Heart left ventricle (tissue), 16 donors: ENCODE measurements at regions not wholly inside any gene's neighbourhood (a gene's known extent, or its start where the extent isn't known, plus 50 kb on each side); places are given as distances from the start of the nearest gene placed in this dataset.

Source experiments
- ATAC-seq, 4 donors: fragments of 200-7000 bp; cut with Tn5 transposase; one replicate each; pipeline ENCODE4 v1.9.1; 2020 to 2022; ENCODE audit warnings: moderate library complexity in 4 of 4, mild to moderate bottlenecking in 3 of 4, moderate number of reproducible peaks in 1 of 4
- DNase-seq, 5 donors: peaks; one replicate each; pipeline ENCODE4 v3.0.0-alpha.2; 2020
- H3K27ac ChIP-seq, 12 donors: fragments of 200-600 bp; sonication (generic) in 4 of 12; one replicate each; pipeline versions ENCODE4 v1.5.0 to v1.8.0; 2016 to 2022; ENCODE audit warnings: mild to moderate bottlenecking in 2 of 12
- H3K27me3 ChIP-seq, 9 donors: fragments of 200-600 bp; sonication (generic) in 2 of 9; one replicate each; pipeline versions ENCODE4 v1.5.1 to v1.8.0; 2016 to 2022; ENCODE audit warnings: mild to moderate bottlenecking in 3 of 9
- H3K36me3 ChIP-seq, 9 donors: fragments of 200-600 bp; sonication (generic) in 2 of 9; one replicate each; pipeline versions ENCODE4 v1.5.0 to v1.8.0; 2018 to 2022; ENCODE audit warnings: mild to moderate bottlenecking in 2 of 9
- H3K4me1 ChIP-seq, 12 donors: fragments of 200-600 bp; sonication (generic) in 4 of 12; one replicate each; pipeline versions ENCODE4 v1.5.0 to v1.8.0; 2016 to 2022; ENCODE audit warnings: mild to moderate bottlenecking in 3 of 12
- H3K4me3 ChIP-seq, 12 donors: fragments of 200-600 bp; sonication (generic) in 4 of 12; one replicate each; pipeline versions ENCODE4 v1.5.0 to v1.8.0; 2017 to 2022; ENCODE audit warnings: mild to moderate bottlenecking in 9 of 12, moderate library complexity in 4 of 12
- H3K9me3 ChIP-seq, 12 donors: fragments of 200-600 bp; sonication (generic) in 4 of 12; one replicate each; pipeline versions ENCODE4 v1.5.0 to v1.8.0; 2016 to 2022; ENCODE audit warnings: mild to moderate bottlenecking in 1 of 12
- POLR2A ChIP-seq, 2 donors: fragments of 450-650 bp; IDR thresholded peaks; one replicate each; pipeline ENCODE4 v1.6.1; 2017; ENCODE audit warnings: antibody characterized with exemption in 2 of 2, mild to moderate bottlenecking in 2 of 2, moderate library complexity in 2 of 2
- WGBS, 4 donors: extraction: QIAGEN DNeasy Blood & Tissue Kit in 2 of 4; methylation state at CpG; one replicate each; pipeline versions ENCODE4 v1.1.5 to v1.1.7; 2013 to 2018; 5-methylcytosine and 5-hydroxymethylcytosine counted together
- intact Hi-C, 10 donors: fragments of 100-400 bp; cut with DNase I; formaldehyde crosslinking; loops; one replicate each; pipeline versions ENCODE4 v1.11.1 to v1.14.2; 2022
- TF ChIP-seq, protein P1 (sequence below), 12 donors: fragments of 200-600 bp; sonication (generic) in 4 of 12; IDR thresholded peaks; one replicate each; pipeline versions ENCODE4 v1.5.0 to v1.8.0; 2018 to 2022; ENCODE audit warnings: antibody characterized with exemption in 12 of 12, mild to moderate bottlenecking in 5 of 12
- donor health status: ischemic (EF 13 %, LVEDD 7.1; RV severe dilation, severe dysfunction).
- donor health status: healthy with polysubstance abuse.
- donor health status: DM: no; HTN: yes; CAD: no.
- donor health status: DM: no; HTN: no; CAD: no.
- donor health status: ischemic (EF 25% LVEDD 6.9; RV normal size, moderate dysfunction).
- donor health status: ischemic (EF 25% LVEDD 5.7; RV mildly dilated, moderate dysfunction).
- donor health status: healthy.
- donor health status: DM: yes; HTN: yes; CAD: no.
- donor health status: ischemic (EF 35%, LVEDD 5.7; RV mildly dilated, moderate dysfunction).
- donor health status: nonischemic (EF 11% LVEDD 7.7; RV severe dilation, severe dysfunction).
- donor health status: DM: yes; HTN: yes; CAD: no.
- donor health status: PGD.
- donor health status: ischemic (EF 29% LVEDD 5.4; RV normal size, mild dysfunction).
- donor health status: nonischemic (EF 23%, LVEDD 6.1; RV moderate dilation, normal function).

DNA sequence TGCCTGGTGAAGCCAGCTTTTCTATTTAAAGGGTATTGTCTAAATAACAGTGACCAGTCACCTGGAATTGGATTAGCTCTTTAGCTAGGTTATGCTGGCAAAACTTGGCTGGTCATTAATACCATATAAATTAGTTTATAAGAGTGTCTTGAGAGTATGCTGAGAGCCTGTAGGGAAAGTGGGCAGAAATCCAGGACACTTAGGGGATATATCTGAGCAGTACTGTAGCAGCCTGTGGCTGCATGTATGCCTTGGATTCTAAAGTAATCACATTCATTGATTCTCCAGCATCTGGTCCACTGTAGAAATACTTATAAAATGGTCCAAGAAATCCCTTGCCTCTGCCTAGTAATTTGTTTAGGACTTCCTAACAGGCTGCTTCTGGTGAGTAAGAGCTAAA, 288.9 kb upstream of the DMAC1 start:
- Histone ChIP-seq H3K9me3 (peaks cover 0 to 6% (median 0%) of the 10 kb centered on the region in 12 donors), H3K4me1 (no peaks in the 10 kb centered on the region), H3K36me3 (no peaks in the 10 kb centered on the region), H3K27ac (no peak overlapping the region), H3K4me3 (no peak overlapping the region), H3K27me3 (no peaks in the 10 kb centered on the region)
- ATAC-seq (no peak), DNase-seq (no peak)
- TF ChIP-seq, protein P1, sequence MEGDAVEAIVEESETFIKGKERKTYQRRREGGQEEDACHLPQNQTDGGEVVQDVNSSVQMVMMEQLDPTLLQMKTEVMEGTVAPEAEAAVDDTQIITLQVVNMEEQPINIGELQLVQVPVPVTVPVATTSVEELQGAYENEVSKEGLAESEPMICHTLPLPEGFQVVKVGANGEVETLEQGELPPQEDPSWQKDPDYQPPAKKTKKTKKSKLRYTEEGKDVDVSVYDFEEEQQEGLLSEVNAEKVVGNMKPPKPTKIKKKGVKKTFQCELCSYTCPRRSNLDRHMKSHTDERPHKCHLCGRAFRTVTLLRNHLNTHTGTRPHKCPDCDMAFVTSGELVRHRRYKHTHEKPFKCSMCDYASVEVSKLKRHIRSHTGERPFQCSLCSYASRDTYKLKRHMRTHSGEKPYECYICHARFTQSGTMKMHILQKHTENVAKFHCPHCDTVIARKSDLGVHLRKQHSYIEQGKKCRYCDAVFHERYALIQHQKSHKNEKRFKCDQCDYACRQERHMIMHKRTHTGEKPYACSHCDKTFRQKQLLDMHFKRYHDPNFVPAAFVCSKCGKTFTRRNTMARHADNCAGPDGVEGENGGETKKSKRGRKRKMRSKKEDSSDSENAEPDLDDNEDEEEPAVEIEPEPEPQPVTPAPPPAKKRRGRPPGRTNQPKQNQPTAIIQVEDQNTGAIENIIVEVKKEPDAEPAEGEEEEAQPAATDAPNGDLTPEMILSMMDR (IDR thresholded peaks at IDR 0.05), result no peak
- TF ChIP-seq POLR2A (IDR thresholded peaks at IDR 0.05), result no peak
- intact Hi-C loops, result loop anchor here in 1 of 10 donors (10.0 kb wide), 1 partner anchor 56 kb away; no protein-coding TSS in a partner anchor

DNA sequence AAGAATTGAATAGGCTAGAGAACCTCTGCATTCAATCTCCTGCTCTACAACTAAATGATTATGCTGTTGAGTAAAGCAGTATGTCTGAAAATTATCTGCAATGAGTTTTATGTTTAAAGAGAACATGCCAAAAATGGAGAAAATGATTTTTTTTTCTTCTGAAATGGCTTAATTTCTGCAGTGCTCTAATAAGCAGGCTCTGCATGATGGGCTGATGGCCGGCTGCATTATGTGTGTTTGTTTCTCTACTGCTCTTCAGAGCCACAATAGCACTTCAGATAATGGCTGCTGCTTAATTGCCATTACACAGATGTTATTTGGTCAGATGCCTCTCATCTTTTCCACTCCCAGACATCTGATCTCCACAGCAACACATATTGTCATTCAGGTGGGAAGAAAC, 286.4 kb upstream of the DMAC1 start:
- no peaks in the 10 kb centered on the region for H3K4me1 ChIP-seq
- no peak for DNase-seq
- intact Hi-C loops, result loop anchor here in 1 of 10 donors (10.0 kb wide), 1 partner anchor 59 kb away; no protein-coding TSS in a partner anchor
- no peaks in the 10 kb centered on the region for H3K36me3 ChIP-seq
- no peaks in the 10 kb centered on the region for H3K27me3 ChIP-seq
- TF ChIP-seq, protein P1 (IDR thresholded peaks at IDR 0.05), result no peak
- no peak for TF ChIP-seq POLR2A (IDR thresholded peaks at IDR 0.05)
- no peak for ATAC-seq
- no peak overlapping the region for H3K27ac ChIP-seq
- peaks cover 0 to 6% (median 0%) of the 10 kb centered on the region in 12 donors for H3K9me3 ChIP-seq
- no peak overlapping the region for H3K4me3 ChIP-seq
- 67 to 92% (median 88%) methylated on average over 1 of the region's 1 CpG for whole genome bisulfite sequencing, 4 donors

DNA sequence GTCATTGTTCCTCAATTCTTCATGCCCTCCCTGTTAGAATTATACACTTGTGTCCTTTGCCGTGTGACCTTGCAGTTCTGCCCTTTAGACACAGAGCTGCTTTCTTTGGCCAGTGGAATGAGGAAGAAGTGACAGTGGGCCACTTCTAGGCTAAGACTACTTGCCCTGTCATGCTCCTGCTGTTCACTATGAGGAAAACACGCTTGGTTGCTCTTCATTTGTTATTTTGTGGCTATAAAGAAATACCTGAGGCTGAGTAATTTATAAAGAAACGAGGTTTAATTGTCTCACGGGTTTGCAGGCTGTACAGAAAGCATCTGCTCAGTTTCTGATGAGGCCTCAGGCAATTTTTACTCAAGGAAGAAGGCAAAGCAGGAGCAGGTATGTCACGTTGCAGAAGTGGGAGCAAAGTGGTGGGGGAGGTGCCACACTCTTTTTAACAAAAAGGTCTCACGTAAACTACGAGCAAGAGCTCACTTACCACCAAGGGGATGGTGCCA, 279.1 kb upstream of the DMAC1 start:
- Histone ChIP-seq H3K9me3 (peaks cover 0 to 10% (median 0%) of the 10 kb centered on the region in 12 donors), H3K36me3 (no peaks in the 10 kb centered on the region), H3K27ac (no peak overlapping the region), H3K4me3 (no peak overlapping the region), H3K4me1 (no peaks in the 10 kb centered on the region), H3K27me3 (no peaks in the 10 kb centered on the region)
- WGBS, 4 donors, result 80 to 86% (median 81%) methylated on average over 7 of the region's 7 CpGs
- TF ChIP-seq, protein P1 (IDR thresholded peaks at IDR 0.05), result no peak
- TF ChIP-seq POLR2A (IDR thresholded peaks at IDR 0.05), result no peak
- DNase-seq, result no peak
- no peak for ATAC-seq
- intact Hi-C loops, result no loop called here

DNA sequence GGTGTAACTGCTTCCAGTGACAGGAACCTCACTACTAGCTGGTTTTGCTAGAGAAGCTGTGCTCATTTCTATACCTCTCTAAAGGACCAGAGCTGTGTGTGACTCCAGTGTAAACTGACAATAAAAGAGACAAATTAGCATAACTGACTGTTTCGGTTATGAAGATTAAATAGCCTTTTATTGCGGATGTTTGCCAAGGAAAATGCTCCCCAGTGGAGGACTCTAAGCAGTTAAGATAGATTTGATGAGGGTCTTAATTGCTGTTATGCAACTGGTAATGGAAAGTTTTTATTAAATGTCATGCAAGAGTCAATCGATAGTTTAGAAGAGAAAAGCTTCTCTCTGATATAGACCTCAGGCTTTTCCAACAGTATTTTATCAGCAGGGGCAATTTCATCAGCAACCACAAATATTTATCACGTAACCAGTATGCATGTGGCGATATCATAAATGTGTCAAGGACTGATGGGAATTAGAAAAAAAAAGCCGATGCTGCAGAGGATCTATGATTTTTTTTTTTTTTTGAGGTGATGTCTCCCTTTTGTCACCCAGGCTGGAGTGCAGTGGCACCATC, 275.2 kb upstream of the DMAC1 start:
- Histone ChIP-seq H3K4me3 (no peak overlapping the region), H3K4me1 (no peaks in the 10 kb centered on the region), H3K27ac (no peak overlapping the region), H3K9me3 (peaks cover 0 to 7% (median 0%) of the 10 kb centered on the region in 12 donors), H3K27me3 (no peaks in the 10 kb centered on the region), H3K36me3 (no peaks in the 10 kb centered on the region)
- DNase-seq (no peak), ATAC-seq (no peak)
- intact Hi-C loops, result no loop called here
- WGBS, 4 donors, result 73 to 94% (median 91%) methylated on average over 6 of the region's 6 CpGs
- TF ChIP-seq POLR2A (IDR thresholded peaks at IDR 0.05), result no peak
- TF ChIP-seq, protein P1 (IDR thresholded peaks at IDR 0.05), result no peak
